Small intestine (tissue), 7 donors: ENCODE measurements at regions not wholly inside any gene's neighbourhood (a gene's known extent, or its start where the extent isn't known, plus 50 kb on each side); places are given as distances from the start of the nearest gene placed in this dataset.
"Not testable (repeated sequence)": the region's sequence is repeated elsewhere in the genome, so short reads cannot be mapped to it uniquely, and the experiment has no call there.

Source experiments
- DNase-seq, 2 donors: peaks; one replicate each; pipeline versions ENCODE4 v3.0.0 to v3.0.0-alpha.2; 2013
- FAIRE-seq: peaks from 2 replicates; lab custom pipeline; 2012; peaks lifted over from hg19 to GRCh38; lab: Jason Lieb, UNC
- H3K27ac ChIP-seq, 3 donors: one replicate each; pipeline ENCODE4 v1.5.1; 2013; ENCODE audit warnings: low read length in 2 of 3, mild to moderate bottlenecking in 2 of 3, control low read depth in 1 of 3, inconsistent platforms in 1 of 3, low read depth in 1 of 3, moderate library complexity in 1 of 3
- H3K27me3 ChIP-seq, 3 donors: one replicate each; pipeline ENCODE4 v1.6.1; 2013; ENCODE audit warnings: low read length in 3 of 3, inconsistent platforms in 1 of 3; ENCODE audit not compliant: control insufficient read depth in 3 of 3, insufficient read depth in 3 of 3
- H3K36me3 ChIP-seq, 3 donors: one replicate each; pipeline ENCODE4 v1.6.1; 2013; ENCODE audit warnings: low read length in 3 of 3, inconsistent platforms in 1 of 3, low read depth in 1 of 3, mild to moderate bottlenecking in 1 of 3, moderate library complexity in 1 of 3; ENCODE audit not compliant: control insufficient read depth in 3 of 3, insufficient read depth in 2 of 3
- H3K4me1 ChIP-seq, 3 donors: one replicate each; pipeline ENCODE4 v1.6.1; 2013; ENCODE audit warnings: low read length in 2 of 3, inconsistent platforms in 1 of 3, low read depth in 1 of 3, mild to moderate bottlenecking in 1 of 3, moderate library complexity in 1 of 3; ENCODE audit not compliant: control insufficient read depth in 3 of 3, insufficient read depth in 2 of 3
- H3K4me3 ChIP-seq, 3 donors: one replicate each; pipeline ENCODE4 v1.5.1; 2013; ENCODE audit warnings: low read length in 3 of 3, control low read depth in 1 of 3, inconsistent platforms in 1 of 3, low read depth in 1 of 3, mild to moderate bottlenecking in 1 of 3, moderate library complexity in 1 of 3
- H3K9me3 ChIP-seq, 2 donors: one replicate each; pipeline ENCODE4 v1.6.1; 2013; ENCODE audit warnings: low read depth in 1 of 2, low read length in 1 of 2; ENCODE audit not compliant: control insufficient read depth in 2 of 2, insufficient read depth in 1 of 2
- WGBS, 3 donors: extraction: QIAGEN DNeasy Blood & Tissue Kit; methylation state at CpG; one replicate each; pipeline ENCODE4 v1.1.7; 2013; 5-methylcytosine and 5-hydroxymethylcytosine counted together
- donor health status: healthy with polysubstance abuse.
- donor health status: control.
- donor health status: control.
- donor health status: Bipolar disorder and iron deficiency.
- donor health status: healthy.

DNA sequence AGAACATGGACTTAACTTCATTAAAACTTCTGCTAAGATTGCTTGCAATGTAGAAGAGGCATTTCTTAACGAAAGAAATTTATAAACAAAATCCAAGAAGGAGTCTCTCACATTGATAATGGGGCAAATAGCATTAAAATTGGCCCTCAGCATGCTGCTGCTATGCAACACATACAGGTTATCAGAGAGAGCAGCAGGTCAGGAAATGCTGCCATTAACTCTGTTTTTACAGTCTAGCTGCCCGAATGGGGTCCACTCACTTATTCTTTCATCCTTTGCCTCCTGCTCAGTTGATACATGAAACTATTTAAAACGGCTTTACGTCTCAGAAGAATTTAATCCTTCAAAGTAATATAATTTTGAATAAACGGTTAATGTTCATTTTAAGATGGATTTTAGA is 620.4 kb downstream of the SLC16A7 start:
- WGBS, 3 donors = 61 to 68% (median 62%) methylated on average over 5 of the region's 5 CpGs
- DNase-seq (no peak), FAIRE-seq (no peak)
- peaks cover 0 to 6% of the 10 kb centered on the region in 2 donors for H3K9me3 ChIP-seq
- H3K27me3 ChIP-seq = no peaks in the 10 kb centered on the region
- no peak overlapping the region for H3K4me3 ChIP-seq
- no peaks in the 10 kb centered on the region for H3K4me1 ChIP-seq
- no peaks in the 10 kb centered on the region for H3K36me3 ChIP-seq
- no peak overlapping the region for H3K27ac ChIP-seq

GRCh38 chr12:60223242-60223641 is 627.4 kb downstream of the SLC16A7 start:
- 56 to 78% (median 65%) methylated on average over 4 of the region's 4 CpGs for WGBS, 3 donors

GRCh38 chr12:60225216-60226000 is 629.6 kb downstream of the SLC16A7 start:
- 77 to 80% (median 78%) methylated on average over 11 of the region's 11 CpGs for WGBS, 3 donors
- no peaks in the 10 kb centered on the region for H3K27me3 ChIP-seq
- peaks cover 0 to 4% of the 10 kb centered on the region in 2 donors for H3K9me3 ChIP-seq
- no peak overlapping the region for H3K27ac ChIP-seq
- H3K4me1 ChIP-seq = no peaks in the 10 kb centered on the region
- no peak for FAIRE-seq
- no peaks in the 10 kb centered on the region for H3K36me3 ChIP-seq
- DNase-seq = no peak
- H3K4me3 ChIP-seq = no peak overlapping the region

More at GRCh38 chr12:60223242-60223641, 627.4 kb downstream of the SLC16A7 start:
- Histone ChIP-seq H3K9me3 (peaks cover 0 to 4% of the 10 kb centered on the region in 2 donors), H3K4me1 (no peaks in the 10 kb centered on the region), H3K36me3 (no peaks in the 10 kb centered on the region), H3K27ac (no peak overlapping the region), H3K4me3 (no peak overlapping the region), H3K27me3 (no peaks in the 10 kb centered on the region)
- no peak for DNase-seq
- no peak for FAIRE-seq

DNA sequence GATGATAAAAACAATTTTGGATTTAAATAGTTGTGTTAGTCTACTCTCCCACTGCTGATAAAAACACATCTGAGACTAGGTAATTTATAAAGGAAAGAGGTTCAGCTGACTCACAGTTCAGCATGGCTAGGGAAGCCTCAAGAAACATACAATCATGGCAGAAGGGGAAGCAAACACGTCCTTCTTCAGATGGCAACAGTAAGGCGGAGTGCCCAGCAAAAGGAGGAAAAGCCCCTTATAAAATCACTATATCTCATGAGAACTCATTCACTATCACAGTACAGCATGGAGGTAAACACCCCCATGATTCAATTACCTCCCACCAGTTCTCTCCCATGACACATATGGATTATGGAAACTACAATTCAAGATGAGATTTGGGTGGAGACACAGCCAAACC is 632.1 kb downstream of the SLC16A7 start:
- Histone ChIP-seq H3K4me1 (no peaks in the 10 kb centered on the region), H3K36me3 (no peaks in the 10 kb centered on the region), H3K4me3 (no peak overlapping the region), H3K27ac (no peak overlapping the region), H3K9me3 (peaks cover 0 to 4% of the 10 kb centered on the region in 2 donors), H3K27me3 (no peaks in the 10 kb centered on the region)
- no peak for FAIRE-seq
- DNase-seq = no peak
- 86 to 91% (median 90%) methylated on average over 2 of the region's 2 CpGs for WGBS, 3 donors

DNA sequence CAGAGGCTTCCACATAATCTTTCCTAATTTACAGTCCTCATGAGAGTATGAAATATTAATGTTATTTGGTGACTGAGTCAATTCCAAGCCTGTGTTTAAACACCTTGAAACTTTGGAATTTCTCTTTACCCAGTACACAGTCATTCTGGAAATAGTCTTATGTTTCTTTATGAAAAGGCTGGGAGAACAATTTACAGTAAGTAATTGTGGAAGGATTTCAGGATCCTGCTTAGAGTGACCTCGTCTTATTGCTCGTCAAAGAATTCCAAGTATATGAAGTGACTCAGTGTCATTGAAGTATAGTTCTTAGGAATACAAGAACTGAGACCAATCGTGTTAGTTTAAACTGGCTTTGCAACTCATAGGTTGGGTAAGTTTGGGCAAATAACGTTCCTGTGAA is 634.2 kb downstream of the SLC16A7 start:
- no peak overlapping the region for H3K4me3 ChIP-seq
- peaks cover 0 to 4% of the 10 kb centered on the region in 2 donors for H3K9me3 ChIP-seq
- whole genome bisulfite sequencing, 3 donors = 85 to 91% (median 88%) methylated on average over 4 of the region's 4 CpGs
- DNase-seq = no peak
- H3K4me1 ChIP-seq = no peaks in the 10 kb centered on the region
- H3K27me3 ChIP-seq = no peaks in the 10 kb centered on the region
- no peak for FAIRE-seq
- no peak overlapping the region for H3K27ac ChIP-seq
- H3K36me3 ChIP-seq = no peaks in the 10 kb centered on the region

GRCh38 chr12:60231303-60231702 is 635.5 kb downstream of the SLC16A7 start:
- Histone ChIP-seq H3K4me1 (no peaks in the 10 kb centered on the region), H3K27me3 (no peaks in the 10 kb centered on the region), H3K27ac (no peak overlapping the region), H3K4me3 (no peak overlapping the region), H3K9me3 (no peaks in the 10 kb centered on the region), H3K36me3 (no peaks in the 10 kb centered on the region)
- 84 to 85% (median 84%) methylated on average over 3 of the region's 3 CpGs for WGBS, 3 donors
- DNase-seq (no peak), FAIRE-seq (no peak)

GRCh38 chr12:60231976-60232907 is 636.4 kb downstream of the SLC16A7 start:
- H3K27me3 ChIP-seq = no peaks in the 10 kb centered on the region
- no peak for FAIRE-seq

DNA sequence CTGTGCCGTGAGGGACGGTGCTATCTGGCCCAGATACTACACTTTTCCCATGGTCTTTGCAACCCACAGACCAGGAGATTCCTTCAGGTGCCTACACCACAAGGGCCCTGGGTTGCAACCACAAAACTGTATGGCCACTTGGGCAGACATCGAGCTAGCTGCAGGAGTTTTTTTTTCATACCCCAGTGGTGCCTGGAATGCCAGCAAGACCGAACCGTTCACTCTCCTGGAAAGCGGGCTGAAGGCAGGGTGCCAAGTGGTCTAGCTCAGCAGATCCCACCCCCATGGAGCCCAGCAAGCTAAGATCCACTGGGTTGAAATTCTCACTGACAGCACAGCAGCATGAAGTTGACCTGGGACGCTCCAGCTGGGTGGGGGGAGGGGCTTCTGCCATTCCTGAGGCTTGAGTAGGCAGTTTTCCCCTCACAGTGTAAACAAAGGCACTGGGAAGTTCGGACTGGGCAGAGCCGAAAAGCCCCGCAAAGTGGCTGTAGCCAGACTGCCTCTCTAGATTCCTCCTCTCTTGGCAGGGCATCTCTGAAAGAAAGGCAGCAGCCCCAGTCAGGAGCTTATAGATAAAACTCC is 638.9 kb downstream of the SLC16A7 start:
- not testable (repeated sequence) for H3K4me3 ChIP-seq, H3K27ac ChIP-seq, H3K36me3 ChIP-seq, FAIRE-seq, H3K9me3 ChIP-seq, DNase-seq, H3K4me1 ChIP-seq, H3K27me3 ChIP-seq
- WGBS, 3 donors = 76 to 78% (median 78%) methylated on average over 10 of the region's 10 CpGs

More at GRCh38 chr12:60231976-60232907, 636.4 kb downstream of the SLC16A7 start:
- no peaks in the 10 kb centered on the region for H3K4me1 ChIP-seq
- no peaks in the 10 kb centered on the region for H3K36me3 ChIP-seq
- 73 to 80% (median 80%) methylated on average over 7 of the region's 7 CpGs for WGBS, 3 donors
- H3K27ac ChIP-seq = no peak overlapping the region
- DNase-seq = no peak
- no peaks in the 10 kb centered on the region for H3K9me3 ChIP-seq
- no peak overlapping the region for H3K4me3 ChIP-seq
